ENCODE measurements at regions not wholly inside any gene's neighbourhood (a gene's known extent, or its start where the extent isn't known, plus 50 kb on each side); places are given as distances from the start of the nearest gene placed in this dataset.
"Not testable (repeated sequence)": the region's sequence is repeated elsewhere in the genome, so short reads cannot be mapped to it uniquely, and the experiment has no call there.

- DNase-seq (ENCODE audit: low read depth), result no peak
These were observed 486.3 kb upstream of the MARCKS start for GRCh38 chr6:113370508-113371502.

- DNase-seq (ENCODE audit: low read depth), result not testable (repeated sequence)
These were observed 481.7 kb upstream of the MARCKS start for GRCh38 chr6:113375466-113375865.

GRCh38 chr6:113375950-113376846, 480.9 kb upstream of the MARCKS start:
- peak; percentile 82 for DNase-seq (ENCODE audit: low read depth)

- DNase-seq (ENCODE audit: low read depth), result no peak
These were observed 480.3 kb upstream of the MARCKS start for GRCh38 chr6:113376847-113377165.

GRCh38 chr6:113377362-113377942, 479.7 kb upstream of the MARCKS start:
- no peak for DNase-seq (ENCODE audit: low read depth)

- DNase-seq (ENCODE audit: low read depth), result no peak
These were observed 476.6 kb upstream of the MARCKS start for GRCh38 chr6:113380591-113380990.

- DNase-seq (ENCODE audit: low read depth), result peak; percentile 74
These were observed 475.9 kb upstream of the MARCKS start for GRCh38 chr6:113381232-113381631.

- peak; percentile 91 for DNase-seq (ENCODE audit: low read depth)
These were observed 475.2 kb upstream of the MARCKS start for GRCh38 chr6:113381959-113382358.

- peak; percentile 43 for DNase-seq (ENCODE audit: low read depth)
These were observed 473.4 kb upstream of the MARCKS start for GRCh38 chr6:113383701-113384100.

- peak; percentile 72 for DNase-seq (ENCODE audit: low read depth)
These were observed 472.1 kb upstream of the MARCKS start for GRCh38 chr6:113385020-113385431.

GRCh38 chr6:113388996-113389395, 468.1 kb upstream of the MARCKS start:
- DNase-seq (ENCODE audit: low read depth), result no peak

GRCh38 chr6:113392551-113393055, 464.5 kb upstream of the MARCKS start:
- DNase-seq (ENCODE audit: low read depth), result no peak

GRCh38 chr6:113394216-113394615, 462.9 kb upstream of the MARCKS start:
- no peak for DNase-seq (ENCODE audit: low read depth)

GRCh38 chr6:113394729-113395128, 462.4 kb upstream of the MARCKS start:
- no peak for DNase-seq (ENCODE audit: low read depth)

- DNase-seq (ENCODE audit: low read depth), result no peak
These were observed 460.4 kb upstream of the MARCKS start for GRCh38 chr6:113396730-113397129.

GRCh38 chr6:113397236-113397635, 459.9 kb upstream of the MARCKS start:
- peak; percentile 44 for DNase-seq (ENCODE audit: low read depth)

- no peak for DNase-seq (ENCODE audit: low read depth)
These were observed 455.9 kb upstream of the MARCKS start for GRCh38 chr6:113401231-113401630.

GRCh38 chr6:113402544-113402943, 454.6 kb upstream of the MARCKS start:
- no peak for DNase-seq (ENCODE audit: low read depth)

- DNase-seq (ENCODE audit: low read depth), result no peak
These were observed 453.1 kb upstream of the MARCKS start for GRCh38 chr6:113403966-113404595.

- DNase-seq (ENCODE audit: low read depth), result no peak
These were observed 451.7 kb upstream of the MARCKS start for GRCh38 chr6:113405326-113406047.
